HUDEP-2 (cell line): ENCODE measurements at regions not wholly inside any gene's neighbourhood (a gene's known extent, or its start where the extent isn't known, plus 50 kb on each side); places are given as distances from the start of the nearest gene placed in this dataset.
"Not testable (repeated sequence)": the region's sequence is repeated elsewhere in the genome, so short reads cannot be mapped to it uniquely, and the experiment has no call there.

Source experiments
- DNase-seq, 76 experiments: peaks; one replicate each; lab custom pipeline; 2025; ENCODE audit not compliant: unreplicated experiment in 76 of 76; lab: John Stamatoyannopoulos, UW

GRCh38 chr3:173221010-173221409 lies 80.0 kb upstream of the SPATA16 start:
- DNase-seq: peak in 4 of 76 experiments; percentile 1 to 13 (median 4)

- no peak for DNase-seq
Measured at GRCh38 chr3:173217127-173217526, 76.1 kb upstream of the SPATA16 start.

- DNase-seq: no peak
Measured at GRCh38 chr3:173216063-173216462, 75.0 kb upstream of the SPATA16 start.

- DNase-seq: no peak
Measured at GRCh38 chr3:173214576-173214975, 73.5 kb upstream of the SPATA16 start.

- DNase-seq: no peak
Measured at GRCh38 chr3:173199568-173199967, 58.5 kb upstream of the SPATA16 start.

- DNase-seq: not testable (repeated sequence)
Measured at GRCh38 chr3:173194868-173195267, 53.8 kb upstream of the SPATA16 start.

- no peak for DNase-seq
Measured at GRCh38 chr3:173191611-173192010, 50.6 kb upstream of the SPATA16 start.
